ENCODE measurements at regions not wholly inside any gene's neighbourhood (a gene's known extent, or its start where the extent isn't known, plus 50 kb on each side); places are given as distances from the start of the nearest gene placed in this dataset.

DNA sequence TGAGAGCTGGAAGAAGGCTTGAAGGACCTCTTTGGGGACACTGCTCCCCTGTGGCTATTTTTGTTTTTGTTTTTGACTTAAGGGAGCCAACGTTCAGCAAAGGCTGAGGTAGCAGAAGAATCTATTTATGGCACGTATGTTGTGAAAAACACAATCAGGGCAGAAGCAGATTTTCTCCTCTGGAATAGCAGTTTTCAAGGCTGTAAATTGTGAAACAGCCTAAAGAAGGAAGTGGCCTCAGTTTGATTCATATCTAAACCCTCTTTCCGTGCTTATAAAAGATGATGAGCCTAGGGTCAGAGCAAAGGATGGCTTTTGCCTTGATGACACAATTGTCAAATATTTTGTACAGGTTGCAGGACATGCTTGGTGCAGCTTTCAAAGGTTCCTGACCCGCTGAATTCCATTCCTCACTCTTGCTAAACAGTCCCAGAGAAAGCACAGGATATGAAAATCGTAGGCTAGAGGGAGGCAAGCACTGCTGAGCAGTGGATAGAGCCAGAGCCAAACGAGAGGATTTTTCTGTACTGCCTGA is 106.2 kb upstream of the DLX2 start:
- H3K27ac Mint-ChIP-seq (ENCODE audit: unreplicated experiment) = no peak overlapping the region
- H3K36me3 Mint-ChIP-seq (ENCODE audit: low read depth) = no peaks in the 10 kb centered on the region
- H3K27me3 Mint-ChIP-seq (ENCODE audit: low read depth) = no peaks in the 10 kb centered on the region
- H3K9me3 Mint-ChIP-seq (ENCODE audit: low read depth) = no peaks in the 10 kb centered on the region
- H3K4me3 Mint-ChIP-seq (ENCODE audit: unreplicated experiment) = no peak overlapping the region
- H3K4me1 Mint-ChIP-seq (ENCODE audit: low read depth) = peaks cover 10% of the 10 kb centered on the region
- no peak for DNase-seq (ENCODE audit: low spot score)
- TF ChIP-seq, protein P1, sequence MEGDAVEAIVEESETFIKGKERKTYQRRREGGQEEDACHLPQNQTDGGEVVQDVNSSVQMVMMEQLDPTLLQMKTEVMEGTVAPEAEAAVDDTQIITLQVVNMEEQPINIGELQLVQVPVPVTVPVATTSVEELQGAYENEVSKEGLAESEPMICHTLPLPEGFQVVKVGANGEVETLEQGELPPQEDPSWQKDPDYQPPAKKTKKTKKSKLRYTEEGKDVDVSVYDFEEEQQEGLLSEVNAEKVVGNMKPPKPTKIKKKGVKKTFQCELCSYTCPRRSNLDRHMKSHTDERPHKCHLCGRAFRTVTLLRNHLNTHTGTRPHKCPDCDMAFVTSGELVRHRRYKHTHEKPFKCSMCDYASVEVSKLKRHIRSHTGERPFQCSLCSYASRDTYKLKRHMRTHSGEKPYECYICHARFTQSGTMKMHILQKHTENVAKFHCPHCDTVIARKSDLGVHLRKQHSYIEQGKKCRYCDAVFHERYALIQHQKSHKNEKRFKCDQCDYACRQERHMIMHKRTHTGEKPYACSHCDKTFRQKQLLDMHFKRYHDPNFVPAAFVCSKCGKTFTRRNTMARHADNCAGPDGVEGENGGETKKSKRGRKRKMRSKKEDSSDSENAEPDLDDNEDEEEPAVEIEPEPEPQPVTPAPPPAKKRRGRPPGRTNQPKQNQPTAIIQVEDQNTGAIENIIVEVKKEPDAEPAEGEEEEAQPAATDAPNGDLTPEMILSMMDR (IDR thresholded peaks at IDR 0.05) = no peak

GRCh38 chr2:172210599-172210998 is 107.9 kb upstream of the DLX2 start:
- DNase-seq (ENCODE audit: low spot score) = no peak
- Mint-ChIP-seq H3K4me1 (ENCODE audit: low read depth) (peaks cover 10% of the 10 kb centered on the region), H3K36me3 (ENCODE audit: low read depth) (no peaks in the 10 kb centered on the region), H3K4me3 (ENCODE audit: unreplicated experiment) (no peak overlapping the region), H3K9me3 (ENCODE audit: low read depth) (no peaks in the 10 kb centered on the region), H3K27ac (ENCODE audit: unreplicated experiment) (no peak overlapping the region), H3K27me3 (ENCODE audit: low read depth) (no peaks in the 10 kb centered on the region)
- TF ChIP-seq, protein P1 (IDR thresholded peaks at IDR 0.05) = no peak

GRCh38 chr2:172211512-172211911 is 108.8 kb upstream of the DLX2 start:
- Mint-ChIP-seq H3K4me1 (ENCODE audit: low read depth) (peaks cover 10% of the 10 kb centered on the region), H3K27ac (ENCODE audit: unreplicated experiment) (no peak overlapping the region), H3K27me3 (ENCODE audit: low read depth) (no peaks in the 10 kb centered on the region), H3K4me3 (ENCODE audit: unreplicated experiment) (no peak overlapping the region), H3K36me3 (ENCODE audit: low read depth) (no peaks in the 10 kb centered on the region), H3K9me3 (ENCODE audit: low read depth) (no peaks in the 10 kb centered on the region)
- TF ChIP-seq, protein P1 (IDR thresholded peaks at IDR 0.05) = no peak
- DNase-seq (ENCODE audit: low spot score) = no peak

DNA sequence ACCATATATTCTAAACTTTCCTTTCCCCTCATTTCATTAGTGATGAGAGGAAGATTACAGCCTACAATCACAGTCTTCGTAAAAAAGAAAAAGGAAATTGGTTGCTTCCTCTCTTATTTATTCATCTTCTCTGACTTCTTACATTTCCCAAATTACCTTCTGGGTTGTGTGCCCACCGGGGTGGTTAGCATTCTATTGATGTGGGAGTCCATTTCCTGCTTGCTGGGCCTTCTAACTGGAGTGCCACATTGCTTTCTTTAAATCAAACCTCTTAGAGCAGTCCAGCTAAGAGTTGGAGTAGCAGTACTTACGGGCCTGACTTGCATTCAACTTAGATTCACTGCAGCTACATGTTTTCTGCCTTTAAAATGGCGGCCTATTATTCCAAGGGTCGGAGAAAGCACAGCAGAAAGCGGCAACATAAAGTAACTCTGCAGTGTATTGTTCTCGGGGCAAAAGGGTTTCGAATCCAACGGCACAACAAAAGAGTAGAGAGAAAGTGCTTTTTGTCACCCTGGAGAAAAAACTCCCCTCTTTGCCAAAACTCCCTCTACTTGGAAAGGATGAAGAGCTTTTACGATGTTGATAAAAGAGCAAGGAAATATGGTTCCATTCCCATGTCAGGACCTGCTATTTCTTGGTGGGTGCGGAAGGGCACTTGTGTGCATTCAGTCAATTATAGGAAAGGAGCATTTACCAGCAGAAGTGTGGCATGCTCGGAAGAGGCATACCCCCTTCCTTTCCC is 110.6 kb upstream of the DLX2 start:
- no peaks in the 10 kb centered on the region for H3K36me3 Mint-ChIP-seq (ENCODE audit: low read depth)
- H3K4me3 Mint-ChIP-seq (ENCODE audit: unreplicated experiment) = no peak overlapping the region
- peaks cover 10% of the 10 kb centered on the region for H3K4me1 Mint-ChIP-seq (ENCODE audit: low read depth)
- TF ChIP-seq, protein P1 (IDR thresholded peaks at IDR 0.05) = no peak
- no peak for DNase-seq (ENCODE audit: low spot score)
- no peak overlapping the region for H3K27ac Mint-ChIP-seq (ENCODE audit: unreplicated experiment)
- H3K9me3 Mint-ChIP-seq (ENCODE audit: low read depth) = no peaks in the 10 kb centered on the region
- no peaks in the 10 kb centered on the region for H3K27me3 Mint-ChIP-seq (ENCODE audit: low read depth)

DNA sequence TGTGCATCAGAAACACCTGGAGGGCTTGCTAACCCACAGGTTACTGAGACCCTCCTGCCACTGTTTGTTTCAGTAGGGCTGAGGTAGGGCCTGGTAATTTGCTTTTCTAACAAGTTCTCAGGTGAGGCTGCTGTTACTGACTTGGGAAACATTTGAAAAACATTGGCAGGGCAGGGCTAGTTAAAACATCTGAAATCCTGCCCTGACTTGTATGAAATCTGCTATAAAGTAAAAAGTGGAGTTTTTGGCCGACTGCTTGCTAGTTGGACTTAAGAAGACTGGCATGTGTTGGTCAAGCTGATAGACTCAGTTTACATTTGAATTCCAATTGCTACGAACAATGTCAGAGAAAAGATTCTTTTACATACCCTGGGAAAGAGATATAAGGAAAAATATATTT is 111.6 kb upstream of the DLX2 start:
- H3K27me3 Mint-ChIP-seq (ENCODE audit: low read depth) = no peaks in the 10 kb centered on the region
- H3K27ac Mint-ChIP-seq (ENCODE audit: unreplicated experiment) = no peak overlapping the region
- H3K36me3 Mint-ChIP-seq (ENCODE audit: low read depth) = no peaks in the 10 kb centered on the region
- TF ChIP-seq, protein P1 (IDR thresholded peaks at IDR 0.05) = no peak
- no peak overlapping the region for H3K4me3 Mint-ChIP-seq (ENCODE audit: unreplicated experiment)
- DNase-seq (ENCODE audit: low spot score) = no peak
- peaks cover 3% of the 10 kb centered on the region for H3K4me1 Mint-ChIP-seq (ENCODE audit: low read depth)
- no peaks in the 10 kb centered on the region for H3K9me3 Mint-ChIP-seq (ENCODE audit: low read depth)

Measured in chondrocyte (in vitro differentiated cells).